ENCODE measurements at regions not wholly inside any gene's neighbourhood (a gene's known extent, or its start where the extent isn't known, plus 50 kb on each side); places are given as distances from the start of the nearest gene placed in this dataset.

GRCh38 chr6:169912266-169913095 is 161.1 kb downstream of the ERMARD start:
- no peak for DNase-seq (ENCODE audit: low read depth, low spot score)

- DNase-seq (ENCODE audit: low read depth, low spot score), result no peak
Measured at GRCh38 chr6:169911264-169912263, 160.1 kb downstream of the ERMARD start.

GRCh38 chr6:169909113-169909512 is 157.7 kb downstream of the ERMARD start:
- no peak for DNase-seq (ENCODE audit: low read depth, low spot score)

- no peak for DNase-seq (ENCODE audit: low read depth, low spot score)
Measured at GRCh38 chr6:169908403-169908933, 157.0 kb downstream of the ERMARD start.

- DNase-seq (ENCODE audit: low read depth, low spot score), result no peak
Measured at GRCh38 chr6:169907419-169908115, 156.1 kb downstream of the ERMARD start.

- no peak for DNase-seq (ENCODE audit: low read depth, low spot score)
Measured at GRCh38 chr6:169906688-169907418, 155.4 kb downstream of the ERMARD start.

- no peak for DNase-seq (ENCODE audit: low read depth, low spot score)
Measured at GRCh38 chr6:169906004-169906687, 154.7 kb downstream of the ERMARD start.

GRCh38 chr6:169905041-169905807 is 153.8 kb downstream of the ERMARD start:
- DNase-seq (ENCODE audit: low read depth, low spot score), result no peak

- DNase-seq (ENCODE audit: low read depth, low spot score), result no peak
Measured at GRCh38 chr6:169904051-169904922, 152.9 kb downstream of the ERMARD start.

GRCh38 chr6:169903122-169903521 is 151.7 kb downstream of the ERMARD start:
- DNase-seq (ENCODE audit: low read depth, low spot score), result no peak

- DNase-seq (ENCODE audit: low read depth, low spot score), result no peak
Measured at GRCh38 chr6:169902604-169903003, 151.2 kb downstream of the ERMARD start.

GRCh38 chr6:169902070-169902469 is 150.6 kb downstream of the ERMARD start:
- DNase-seq (ENCODE audit: low read depth, low spot score), result no peak

GRCh38 chr6:169899481-169900145 is 148.2 kb downstream of the ERMARD start:
- no peak for DNase-seq (ENCODE audit: low read depth, low spot score)

GRCh38 chr6:169898788-169899480 is 147.5 kb downstream of the ERMARD start:
- no peak for DNase-seq (ENCODE audit: low read depth, low spot score)

- DNase-seq (ENCODE audit: low read depth, low spot score), result no peak
Measured at GRCh38 chr6:169897601-169898358, 146.4 kb downstream of the ERMARD start.

GRCh38 chr6:169896826-169897456 is 145.5 kb downstream of the ERMARD start:
- DNase-seq (ENCODE audit: low read depth, low spot score), result no peak
